Peyer's patch (tissue), 4 donors: ENCODE measurements at regions not wholly inside any gene's neighbourhood (a gene's known extent, or its start where the extent isn't known, plus 50 kb on each side); places are given as distances from the start of the nearest gene placed in this dataset.

Source experiments
- CTCF ChIP-seq, 6 experiments: fragments of 450-650 bp in 4 of 6; fragments of 200-600 bp in 2 of 6; sonication (generic) in 1 of 6; IDR thresholded peaks; one replicate each; pipeline ENCODE4 v1.5.1; 2017 to 2019; ENCODE audit warnings: antibody characterized with exemption in 6 of 6, mild to moderate bottlenecking in 3 of 6, moderate library complexity in 1 of 6
- POLR2A ChIP-seq, 2 donors: fragments of 450-650 bp; IDR thresholded peaks; one replicate each; pipeline ENCODE4 v1.5.1; 2017; ENCODE audit warnings: antibody characterized with exemption in 2 of 2, mild to moderate bottlenecking in 2 of 2, moderate library complexity in 2 of 2

- no peak for TF ChIP-seq CTCF (IDR thresholded peaks at IDR 0.05)
- no peak for TF ChIP-seq POLR2A (IDR thresholded peaks at IDR 0.05)
These were observed 555.5 kb upstream of the CYLC2 start for GRCh38 chr9:102439583-102439982.
